ENCODE measurements at regions not wholly inside any gene's neighbourhood (a gene's known extent, or its start where the extent isn't known, plus 50 kb on each side); places are given as distances from the start of the nearest gene placed in this dataset.

- no peak for DNase-seq (ENCODE audit: low read depth, low spot score)
- no peak overlapping the region for H3K27ac ChIP-seq
These were observed 69.8 kb upstream of the PIK3CG start for GRCh38 chr7:106795084-106795876.

DNA sequence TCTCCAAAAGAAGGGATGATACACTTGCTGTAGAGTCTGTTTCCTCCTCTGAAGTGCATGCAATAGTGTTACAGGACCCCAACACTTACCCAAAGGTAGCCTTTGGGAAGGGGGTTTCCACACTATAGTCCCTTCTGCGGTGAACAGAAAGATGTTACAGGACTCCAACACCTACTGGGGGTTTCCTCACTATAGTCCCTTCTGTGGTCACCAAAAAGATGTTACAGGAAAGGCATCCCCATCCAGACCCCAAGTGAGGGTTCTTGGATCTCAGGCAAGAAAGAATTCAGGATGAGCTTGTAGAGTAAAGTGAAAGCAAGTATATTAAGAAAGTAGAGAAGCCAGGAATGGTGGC lies 69.2 kb upstream of the PIK3CG start:
- no peak for DNase-seq (ENCODE audit: low read depth, low spot score)
- no peak overlapping the region for H3K27ac ChIP-seq

- no peak overlapping the region for H3K27ac ChIP-seq
These were observed 67.1 kb upstream of the PIK3CG start for GRCh38 chr7:106797937-106798336.

GRCh38 chr7:106802589-106802988 lies 62.5 kb upstream of the PIK3CG start:
- no peak for DNase-seq (ENCODE audit: low read depth, low spot score)
- no peak overlapping the region for H3K27ac ChIP-seq

More at GRCh38 chr7:106797937-106798336, 67.1 kb upstream of the PIK3CG start:
- no peak for DNase-seq (ENCODE audit: low read depth, low spot score)

DNA sequence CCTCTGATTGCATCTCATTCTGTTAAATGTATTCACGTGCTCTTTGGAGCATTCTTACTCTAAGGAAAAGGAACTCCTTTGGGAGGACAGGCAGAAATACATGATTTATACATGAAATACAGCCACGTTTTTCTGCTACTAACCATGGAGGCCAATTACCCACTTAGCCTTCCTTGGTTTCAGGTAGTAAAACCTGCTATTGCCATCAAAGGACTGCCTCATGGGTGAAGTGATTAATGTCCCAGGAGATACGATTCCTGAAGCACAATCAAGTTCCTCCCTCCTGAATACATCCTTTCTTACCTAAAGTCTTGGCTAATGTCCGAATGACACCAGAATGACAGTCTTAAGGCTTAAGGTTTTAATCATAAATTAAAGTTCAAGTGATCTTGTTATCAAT lies 58.5 kb upstream of the PIK3CG start:
- H3K27ac ChIP-seq, result no peak overlapping the region
- DNase-seq (ENCODE audit: low read depth, low spot score), result no peak

DNA sequence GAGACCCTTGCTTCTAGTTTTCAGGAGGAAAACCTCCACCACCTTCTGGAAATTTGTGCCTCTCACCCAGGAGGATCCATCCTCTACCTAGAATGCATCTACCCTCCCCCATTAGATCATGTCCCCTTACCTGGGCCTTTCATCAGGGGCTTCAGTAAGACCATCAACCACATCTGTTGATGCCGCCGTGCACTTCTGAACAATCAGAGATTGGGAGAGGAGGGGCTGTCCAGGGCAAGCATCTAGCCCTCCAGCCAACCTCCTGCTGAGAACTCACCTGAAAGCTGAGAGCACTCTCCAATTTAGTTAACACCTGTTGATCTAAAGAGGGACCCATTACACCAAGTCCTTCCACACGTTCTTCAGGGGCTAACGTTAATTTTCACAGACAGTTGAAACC lies 57.6 kb upstream of the PIK3CG start:
- H3K27ac ChIP-seq, result no peak overlapping the region
- DNase-seq (ENCODE audit: low read depth, low spot score), result no peak

DNA sequence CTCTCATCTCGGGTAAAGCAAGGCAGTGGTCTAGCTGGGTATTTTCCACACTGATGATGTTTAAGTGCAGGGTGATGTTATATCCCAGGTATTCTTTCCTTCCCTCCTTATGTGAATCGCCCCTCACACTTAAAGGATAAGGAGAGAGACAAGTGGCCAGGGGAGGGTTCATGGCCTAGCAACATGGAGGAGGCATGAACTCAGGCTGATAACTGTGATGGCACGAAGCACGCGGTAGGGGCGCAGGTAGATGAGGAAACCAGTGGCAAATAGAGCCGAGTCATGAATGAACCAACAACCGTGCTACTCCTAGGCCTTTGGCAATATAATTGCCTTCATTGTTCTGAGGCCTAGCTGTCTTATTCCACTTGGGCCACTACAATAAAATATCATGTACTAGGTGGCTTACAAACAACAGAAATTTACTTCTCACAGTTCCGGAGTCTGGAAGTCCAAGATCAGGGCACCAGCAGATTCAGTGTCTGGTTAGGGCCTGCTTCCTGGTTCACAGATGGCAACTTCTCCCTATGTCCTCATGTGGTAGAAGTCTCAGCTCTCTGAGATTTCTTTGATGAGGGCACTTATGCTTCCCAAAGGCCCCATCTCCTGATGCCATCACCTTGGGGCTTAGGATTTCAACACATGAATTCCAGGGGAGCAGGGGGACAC lies 56.0 kb upstream of the PIK3CG start:
- no peak for DNase-seq (ENCODE audit: low read depth, low spot score)
- H3K27ac ChIP-seq, result no peak overlapping the region

DNA sequence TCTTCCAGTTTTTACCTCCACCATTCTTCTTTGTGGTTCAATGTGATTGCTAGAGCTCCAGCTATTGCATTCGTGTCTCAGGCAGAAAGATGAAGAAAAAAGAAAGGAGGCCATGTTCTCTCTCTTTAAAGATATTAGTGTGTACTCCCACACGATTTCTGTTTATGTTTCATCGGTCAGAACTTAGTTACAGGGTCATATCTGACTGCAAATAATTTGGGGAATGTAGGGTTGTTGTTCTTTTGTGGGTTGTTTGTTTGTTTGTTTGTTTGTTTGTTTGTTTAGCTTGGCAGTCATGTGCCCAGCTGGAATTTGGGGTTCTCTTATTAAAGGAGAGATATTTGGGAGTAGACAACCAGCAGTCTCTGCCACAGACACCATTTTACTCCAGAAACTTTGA lies 53.6 kb upstream of the PIK3CG start:
- H3K27ac ChIP-seq, result no peak overlapping the region
- no peak for DNase-seq (ENCODE audit: low read depth, low spot score)

- no peak for DNase-seq (ENCODE audit: low read depth, low spot score)
- H3K27ac ChIP-seq, result no peak overlapping the region
These were observed 52.9 kb upstream of the PIK3CG start for GRCh38 chr7:106812027-106812643.

DNA sequence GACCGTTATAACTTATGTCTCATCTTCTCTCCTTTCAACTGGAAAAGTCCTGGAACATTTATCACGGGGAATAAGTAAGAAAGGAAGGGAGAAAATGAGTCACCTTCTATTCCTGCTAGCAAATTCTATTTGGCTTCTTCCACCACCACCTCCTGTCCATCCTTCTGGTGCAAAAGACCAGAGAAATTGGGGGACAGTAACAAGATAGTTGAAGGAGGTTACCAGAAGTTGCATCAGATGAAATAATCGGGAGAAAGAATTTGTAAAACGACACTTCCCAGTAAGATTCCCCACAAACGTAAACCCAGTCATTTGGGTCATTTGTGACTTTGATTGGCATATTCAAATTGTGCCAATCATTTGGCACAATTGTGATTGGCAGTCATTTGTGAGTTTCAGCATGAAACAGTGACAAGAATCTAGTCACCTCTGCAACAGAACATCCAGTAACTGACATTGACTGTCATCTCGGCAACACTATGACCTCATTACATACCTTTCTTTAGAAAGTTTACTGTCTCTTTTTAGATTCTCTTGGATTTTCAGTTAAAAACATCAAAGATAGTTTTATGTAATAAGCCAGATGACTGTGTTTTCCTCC lies 51.3 kb upstream of the PIK3CG start:
- no peak overlapping the region for H3K27ac ChIP-seq
- no peak for DNase-seq (ENCODE audit: low read depth, low spot score)

- no peak for DNase-seq (ENCODE audit: low read depth, low spot score)
These were observed 50.2 kb upstream of the PIK3CG start for GRCh38 chr7:106814887-106815286.

More at GRCh38 chr7:106814887-106815286, 50.2 kb upstream of the PIK3CG start:
- no peak overlapping the region for H3K27ac ChIP-seq
